Peyer's patch (tissue), 4 donors: ENCODE measurements at regions not wholly inside any gene's neighbourhood (a gene's known extent, or its start where the extent isn't known, plus 50 kb on each side); places are given as distances from the start of the nearest gene placed in this dataset.

ENCODE experiments used
- DNase-seq, 3 donors: peaks; one replicate each; pipeline ENCODE4 v3.0.0-alpha.2; 2017 to 2019
- H3K27ac ChIP-seq, 4 donors: fragments of 200-600 bp; sonication (generic); one replicate each; pipeline ENCODE4 v1.5.1; 2016 to 2019
- H3K27me3 ChIP-seq, 2 donors: fragments of 200-600 bp; sonication (generic); one replicate each; pipeline ENCODE4 v1.5.1; 2019
- H3K36me3 ChIP-seq, 3 donors: fragments of 200-600 bp; sonication (generic); one replicate each; pipeline ENCODE4 v1.5.1; 2016 to 2019
- H3K4me1 ChIP-seq, 4 donors: fragments of 200-600 bp; sonication (generic); one replicate each; pipeline ENCODE4 v1.5.1; 2016 to 2019
- H3K4me3 ChIP-seq, 4 donors: fragments of 200-600 bp; sonication (generic); 1 replicate in 3 of 4; 2 replicates in 1 of 4; pipeline ENCODE4 v1.5.1; 2016 to 2019; ENCODE audit warnings: mild to moderate bottlenecking in 1 of 4
- H3K9me3 ChIP-seq, 4 donors: fragments of 200-600 bp; sonication (generic); one replicate each; pipeline ENCODE4 v1.5.1; 2016 to 2019; ENCODE audit warnings: mild to moderate bottlenecking in 1 of 4
- CTCF ChIP-seq, 6 experiments: fragments of 450-650 bp in 4 of 6; fragments of 200-600 bp in 2 of 6; sonication (generic) in 1 of 6; IDR thresholded peaks; one replicate each; pipeline ENCODE4 v1.5.1; 2017 to 2019; ENCODE audit warnings: antibody characterized with exemption in 6 of 6, mild to moderate bottlenecking in 3 of 6, moderate library complexity in 1 of 6
- POLR2A ChIP-seq, 2 donors: fragments of 450-650 bp; IDR thresholded peaks; one replicate each; pipeline ENCODE4 v1.5.1; 2017; ENCODE audit warnings: antibody characterized with exemption in 2 of 2, mild to moderate bottlenecking in 2 of 2, moderate library complexity in 2 of 2

DNA sequence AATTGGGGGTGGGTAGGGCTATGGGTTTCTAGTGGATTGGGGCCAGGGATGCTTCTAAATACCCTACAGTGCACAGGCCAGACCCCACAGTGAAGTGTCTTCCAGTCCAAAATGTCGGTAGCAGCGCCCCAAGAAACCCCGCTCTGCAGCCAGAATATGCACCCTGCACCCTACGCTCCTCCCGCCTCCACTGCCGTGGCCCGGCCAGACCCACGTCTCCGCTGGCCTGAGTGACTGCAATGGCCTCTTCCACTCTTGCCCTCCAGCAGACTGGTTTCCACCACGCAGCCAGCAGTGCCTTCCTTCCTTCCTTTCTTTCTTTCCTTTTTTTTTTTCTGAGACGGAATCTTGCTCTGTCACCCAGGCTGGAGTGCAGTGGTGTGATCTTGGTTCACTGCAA lies 91.4 kb upstream of the TAF1B start:
- TF ChIP-seq POLR2A (IDR thresholded peaks at IDR 0.05) (no peak), CTCF (IDR thresholded peaks at IDR 0.05) (no peak)
- Histone ChIP-seq H3K9me3 (no peaks in the 10 kb centered on the region), H3K4me1 (peaks cover 0 to 25% (median 12%) of the 10 kb centered on the region in 4 donors), H3K4me3 (no peak overlapping the region), H3K27ac (no peak overlapping the region), H3K27me3 (no peaks in the 10 kb centered on the region), H3K36me3 (no peaks in the 10 kb centered on the region)
- no peak for DNase-seq

DNA sequence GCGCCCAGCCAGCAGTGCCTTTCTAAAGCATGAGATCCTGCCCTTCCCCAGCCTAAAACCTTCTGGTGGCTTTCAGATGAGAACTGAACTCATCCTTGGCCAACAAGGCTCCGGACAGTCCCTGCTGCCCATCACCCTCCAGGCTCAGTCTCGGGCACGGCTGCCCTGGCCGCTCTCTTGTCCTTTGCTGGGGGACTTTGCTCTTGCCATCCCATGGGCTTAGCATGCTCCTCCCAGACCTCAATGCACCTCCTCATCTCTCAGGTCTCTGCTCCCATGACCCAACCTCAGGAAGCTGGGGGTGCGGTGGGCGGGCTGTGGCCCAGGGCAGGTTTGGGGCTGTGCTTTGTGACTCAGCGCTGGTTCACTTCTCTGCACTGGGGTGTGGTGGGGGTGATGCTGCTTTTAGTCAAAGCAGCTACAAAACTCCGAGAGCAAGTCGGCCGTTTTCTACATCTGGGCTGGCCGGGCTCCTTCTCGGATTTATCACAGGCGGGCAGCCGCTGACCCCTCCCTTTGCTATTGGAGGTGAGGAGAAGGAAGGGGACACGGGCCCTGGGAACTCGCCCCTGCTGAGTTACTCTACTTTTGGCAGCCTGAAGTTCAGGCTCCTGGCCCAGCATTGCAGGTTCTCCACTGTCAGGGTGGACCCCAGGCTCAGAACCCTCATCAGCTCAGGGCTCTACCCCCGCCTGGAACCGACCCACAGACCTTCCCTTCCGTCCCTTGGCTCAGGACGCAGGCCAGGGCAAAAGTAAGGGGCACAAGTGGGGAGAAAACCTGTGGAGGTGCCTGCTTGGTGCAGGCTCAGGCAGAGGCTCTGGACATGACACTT lies 90.6 kb upstream of the TAF1B start:
- peak; percentile 56 to 76 (median 65) for DNase-seq
- Histone ChIP-seq H3K4me3 (peak overlapping the region in 2 of 4 donors; percentile 8 to 26), H3K27ac (peak overlapping the region in 2 of 4 donors; percentile 31 to 44), H3K36me3 (no peaks in the 10 kb centered on the region), H3K9me3 (no peaks in the 10 kb centered on the region), H3K4me1 (peaks cover 0 to 33% (median 12%) of the 10 kb centered on the region in 4 donors), H3K27me3 (no peaks in the 10 kb centered on the region)
- TF ChIP-seq CTCF (IDR thresholded peaks at IDR 0.05) (no peak), POLR2A (IDR thresholded peaks at IDR 0.05) (no peak)

DNA sequence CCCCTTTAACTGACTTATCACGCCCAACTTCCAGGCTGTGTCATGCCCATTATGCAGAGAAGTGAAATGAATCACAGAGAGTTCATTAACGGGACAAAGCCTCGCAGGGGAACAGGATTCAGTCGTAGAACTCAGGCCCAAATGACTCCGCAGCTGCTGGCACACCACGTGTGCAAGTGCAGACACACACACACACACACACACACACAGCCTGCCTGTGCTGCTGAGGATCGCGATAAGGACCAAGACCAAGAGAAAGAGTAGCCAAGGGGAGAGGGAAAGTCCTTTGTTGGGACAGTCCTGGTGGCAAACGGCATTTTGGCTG lies 90.0 kb upstream of the TAF1B start:
- Histone ChIP-seq H3K27ac (peak overlapping the region in 2 of 4 donors; percentile 31 to 44), H3K27me3 (no peaks in the 10 kb centered on the region), H3K4me1 (peaks cover 0 to 35% (median 12%) of the 10 kb centered on the region in 4 donors), H3K36me3 (no peaks in the 10 kb centered on the region), H3K4me3 (peak overlapping the region; percentile 3 to 32 (median 18)), H3K9me3 (no peaks in the 10 kb centered on the region)
- peak in 2 of 3 donors; percentile 26 to 80 for DNase-seq
- TF ChIP-seq CTCF (IDR thresholded peaks at IDR 0.05), result no peak
- no peak for TF ChIP-seq POLR2A (IDR thresholded peaks at IDR 0.05)

GRCh38 chr2:9753665-9754531 lies 89.4 kb upstream of the TAF1B start:
- H3K27me3 ChIP-seq, result no peaks in the 10 kb centered on the region
- peak overlapping the region in 2 of 4 donors; percentile 31 to 44 for H3K27ac ChIP-seq
- TF ChIP-seq CTCF (IDR thresholded peaks at IDR 0.05) (no peak), POLR2A (IDR thresholded peaks at IDR 0.05) (no peak)
- no peaks in the 10 kb centered on the region for H3K9me3 ChIP-seq
- H3K4me1 ChIP-seq, result peaks cover 0 to 35% (median 12%) of the 10 kb centered on the region in 4 donors
- H3K4me3 ChIP-seq, result peak overlapping the region; percentile 3 to 32 (median 16)
- H3K36me3 ChIP-seq, result no peaks in the 10 kb centered on the region
- DNase-seq, result peak; percentile 42 to 66 (median 64)

GRCh38 chr2:9754532-9754887 lies 88.8 kb upstream of the TAF1B start:
- H3K4me1 ChIP-seq, result peaks cover 0 to 35% (median 12%) of the 10 kb centered on the region in 4 donors

More at GRCh38 chr2:9754532-9754887, 88.8 kb upstream of the TAF1B start:
- Histone ChIP-seq H3K27me3 (no peaks in the 10 kb centered on the region), H3K4me3 (peak overlapping the region in 2 of 4 donors; percentile 1 to 26), H3K36me3 (no peaks in the 10 kb centered on the region), H3K27ac (peak overlapping the region in 1 of 4 donors; percentile 31), H3K9me3 (no peaks in the 10 kb centered on the region)
- no peak for DNase-seq
- no peak for TF ChIP-seq CTCF (IDR thresholded peaks at IDR 0.05)
- TF ChIP-seq POLR2A (IDR thresholded peaks at IDR 0.05), result no peak
